ENCODE measurements at regions not wholly inside any gene's neighbourhood (a gene's known extent, or its start where the extent isn't known, plus 50 kb on each side); places are given as distances from the start of the nearest gene placed in this dataset.
"Not testable (repeated sequence)": the region's sequence is repeated elsewhere in the genome, so short reads cannot be mapped to it uniquely, and the experiment has no call there.

GRCh38 chr10:46740368-46740767 is 161.4 kb downstream of the SYT15 start:
- not testable (repeated sequence) for DNase-seq (ENCODE audit: low read depth in 2 of 2)

GRCh38 chr10:46749003-46749402 is 162.2 kb upstream of the PTPN20 start:
- DNase-seq (ENCODE audit: low read depth in 2 of 2): not testable (repeated sequence)

- not testable (repeated sequence) for DNase-seq (ENCODE audit: low read depth in 2 of 2)
Observed at GRCh38 chr10:46749470-46749869, 161.8 kb upstream of the PTPN20 start.

- DNase-seq (ENCODE audit: low read depth in 2 of 2): not testable (repeated sequence)
Observed at GRCh38 chr10:46753763-46754162, 157.5 kb upstream of the PTPN20 start.

- not testable (repeated sequence) for DNase-seq (ENCODE audit: low read depth in 2 of 2)
Observed at GRCh38 chr10:46761471-46761870, 149.8 kb upstream of the PTPN20 start.

- not testable (repeated sequence) for DNase-seq (ENCODE audit: low read depth in 2 of 2)
Observed at GRCh38 chr10:46768515-46769291, 142.5 kb upstream of the PTPN20 start.

- DNase-seq (ENCODE audit: low read depth in 2 of 2): not testable (repeated sequence)
Observed at GRCh38 chr10:46773178-46773896, 137.9 kb upstream of the PTPN20 start.

GRCh38 chr10:46773897-46774236 is 137.4 kb upstream of the PTPN20 start:
- DNase-seq (ENCODE audit: low read depth in 2 of 2): not testable (repeated sequence)

GRCh38 chr10:46774366-46774765 is 136.9 kb upstream of the PTPN20 start:
- not testable (repeated sequence) for DNase-seq (ENCODE audit: low read depth in 2 of 2)

GRCh38 chr10:46774945-46775667 is 136.1 kb upstream of the PTPN20 start:
- DNase-seq (ENCODE audit: low read depth in 2 of 2): not testable (repeated sequence)

- DNase-seq (ENCODE audit: low read depth in 2 of 2): not testable (repeated sequence)
Observed at GRCh38 chr10:46775668-46776059, 135.6 kb upstream of the PTPN20 start.

GRCh38 chr10:46779571-46779970 is 131.7 kb upstream of the PTPN20 start:
- not testable (repeated sequence) for DNase-seq (ENCODE audit: low read depth in 2 of 2)

- not testable (repeated sequence) for DNase-seq (ENCODE audit: low read depth in 2 of 2)
Observed at GRCh38 chr10:46780164-46780563, 131.1 kb upstream of the PTPN20 start.

GRCh38 chr10:46781001-46781400 is 130.2 kb upstream of the PTPN20 start:
- not testable (repeated sequence) for DNase-seq (ENCODE audit: low read depth in 2 of 2)

- not testable (repeated sequence) for DNase-seq (ENCODE audit: low read depth in 2 of 2)
Observed at GRCh38 chr10:46782001-46782874, 129.0 kb upstream of the PTPN20 start.

GRCh38 chr10:46784665-46785064 is 126.6 kb upstream of the PTPN20 start:
- DNase-seq (ENCODE audit: low read depth in 2 of 2): not testable (repeated sequence)

- not testable (repeated sequence) for DNase-seq (ENCODE audit: low read depth in 2 of 2)
Observed at GRCh38 chr10:46786125-46786517, 125.1 kb upstream of the PTPN20 start.

- peak; percentile 33 to 46 for DNase-seq (ENCODE audit: low read depth in 2 of 2)
Observed at GRCh38 chr10:46786518-46787320, 124.5 kb upstream of the PTPN20 start.

GRCh38 chr10:46787321-46787615 is 124.0 kb upstream of the PTPN20 start:
- DNase-seq (ENCODE audit: low read depth in 2 of 2): no peak

GRCh38 chr10:46792657-46793357 is 118.4 kb upstream of the PTPN20 start:
- not testable (repeated sequence) for DNase-seq (ENCODE audit: low read depth in 2 of 2)
